ENCODE measurements at regions not wholly inside any gene's neighbourhood (a gene's known extent, or its start where the extent isn't known, plus 50 kb on each side); places are given as distances from the start of the nearest gene placed in this dataset.

DNA sequence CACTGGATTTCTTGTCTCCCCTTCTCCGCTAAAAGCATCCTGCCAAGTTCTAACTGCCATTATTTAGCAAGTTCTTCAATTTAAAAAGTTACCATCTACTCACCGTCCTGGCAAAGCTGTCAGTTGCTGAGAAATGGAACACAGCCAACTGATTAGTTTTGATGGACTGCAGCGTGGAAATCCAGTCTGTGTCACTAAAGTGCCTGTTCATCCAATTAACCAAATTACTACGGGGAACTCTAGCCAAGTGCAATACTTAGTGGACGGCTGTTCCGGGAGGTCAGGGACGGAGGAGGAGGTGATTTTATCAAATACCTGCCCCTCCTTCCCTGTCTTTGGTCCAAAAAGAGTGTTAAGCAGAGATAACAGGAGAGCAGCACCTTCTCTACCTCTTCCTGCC, 260.7 kb downstream of the MAF start:
- TF ChIP-seq, protein P1, sequence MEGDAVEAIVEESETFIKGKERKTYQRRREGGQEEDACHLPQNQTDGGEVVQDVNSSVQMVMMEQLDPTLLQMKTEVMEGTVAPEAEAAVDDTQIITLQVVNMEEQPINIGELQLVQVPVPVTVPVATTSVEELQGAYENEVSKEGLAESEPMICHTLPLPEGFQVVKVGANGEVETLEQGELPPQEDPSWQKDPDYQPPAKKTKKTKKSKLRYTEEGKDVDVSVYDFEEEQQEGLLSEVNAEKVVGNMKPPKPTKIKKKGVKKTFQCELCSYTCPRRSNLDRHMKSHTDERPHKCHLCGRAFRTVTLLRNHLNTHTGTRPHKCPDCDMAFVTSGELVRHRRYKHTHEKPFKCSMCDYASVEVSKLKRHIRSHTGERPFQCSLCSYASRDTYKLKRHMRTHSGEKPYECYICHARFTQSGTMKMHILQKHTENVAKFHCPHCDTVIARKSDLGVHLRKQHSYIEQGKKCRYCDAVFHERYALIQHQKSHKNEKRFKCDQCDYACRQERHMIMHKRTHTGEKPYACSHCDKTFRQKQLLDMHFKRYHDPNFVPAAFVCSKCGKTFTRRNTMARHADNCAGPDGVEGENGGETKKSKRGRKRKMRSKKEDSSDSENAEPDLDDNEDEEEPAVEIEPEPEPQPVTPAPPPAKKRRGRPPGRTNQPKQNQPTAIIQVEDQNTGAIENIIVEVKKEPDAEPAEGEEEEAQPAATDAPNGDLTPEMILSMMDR (IDR thresholded peaks at IDR 0.05): no peak
- TF ChIP-seq POLR2A (IDR thresholded peaks at IDR 0.05): no peak

Measured in adrenal gland (tissue), 5 donors.